Skeletal muscle cell (primary cell): ENCODE measurements at regions not wholly inside any gene's neighbourhood (a gene's known extent, or its start where the extent isn't known, plus 50 kb on each side); places are given as distances from the start of the nearest gene placed in this dataset.

Experiments
- DNase-seq: peaks from one replicate; pipeline ENCODE4 v3.0.0-alpha.2; 2010; ENCODE audit warnings: low read depth
- H3K4me3 ChIP-seq: 2 replicates; pipeline ENCODE4 v1.5.1; 2011; ENCODE audit warnings: low read depth, mild to moderate bottlenecking, control low read depth, low read length, moderate library complexity

DNA sequence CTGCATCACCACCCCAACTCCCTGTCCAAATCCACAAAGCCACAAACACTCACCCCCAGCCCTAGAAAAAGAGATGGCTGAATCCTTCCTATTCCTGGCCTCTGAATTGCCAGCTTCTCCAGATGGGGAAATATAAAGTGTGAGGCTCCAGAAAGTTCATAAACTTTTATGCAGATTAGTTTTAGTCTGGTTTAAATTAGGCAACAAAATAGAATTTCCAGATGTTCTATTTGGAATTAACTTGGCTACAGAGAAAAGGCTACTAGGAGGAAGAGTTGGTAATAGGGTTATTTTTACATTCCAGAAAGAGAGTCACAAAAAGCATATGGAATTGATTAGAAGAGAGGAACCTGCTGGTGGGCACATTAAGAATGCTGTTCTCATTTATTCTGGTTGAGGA is 56.0 kb downstream of the EN1 start:
- no peak overlapping the region for H3K4me3 ChIP-seq
- DNase-seq, result no peak

DNA sequence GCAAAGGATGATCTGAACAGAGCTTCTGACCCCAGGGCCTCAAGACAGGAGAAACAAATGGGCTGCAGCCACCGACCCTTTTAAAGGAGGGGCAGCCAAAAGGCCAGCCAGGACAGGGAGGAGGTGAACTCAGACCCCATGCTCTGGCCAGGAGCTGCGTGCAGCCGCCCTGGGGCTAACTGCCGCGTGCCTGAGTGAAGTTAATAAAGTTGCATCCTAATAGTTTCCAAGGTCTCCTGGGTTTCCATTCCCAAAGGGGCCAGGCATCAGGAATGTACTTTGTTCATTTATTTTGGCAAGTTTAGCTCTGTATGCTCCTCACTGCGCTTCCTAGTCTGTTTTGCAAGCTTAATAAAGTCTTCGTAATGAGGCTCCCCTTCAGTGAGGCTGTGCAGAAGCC is 60.7 kb downstream of the EN1 start:
- no peak for DNase-seq
- no peak overlapping the region for H3K4me3 ChIP-seq

DNA sequence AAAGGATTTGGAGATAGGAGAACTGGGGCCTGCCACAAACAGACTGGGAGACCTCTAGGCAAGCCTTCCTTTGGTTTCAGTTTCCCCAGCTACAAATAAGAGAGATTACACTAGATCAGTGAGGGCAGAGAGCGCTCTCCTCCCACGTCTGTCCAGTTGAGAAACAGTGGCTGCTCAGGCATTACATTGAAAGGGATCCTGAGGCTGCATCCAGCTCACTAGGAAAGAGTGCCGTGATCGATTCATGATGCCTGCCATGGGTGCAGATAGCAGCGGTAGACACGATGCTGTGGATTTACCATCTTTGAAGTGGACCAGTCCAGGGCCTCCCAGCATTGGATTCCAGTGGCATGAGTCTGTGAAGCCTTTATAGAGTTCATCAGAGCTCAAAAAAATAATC is 62.6 kb downstream of the EN1 start:
- H3K4me3 ChIP-seq, result no peak overlapping the region
- no peak for DNase-seq

DNA sequence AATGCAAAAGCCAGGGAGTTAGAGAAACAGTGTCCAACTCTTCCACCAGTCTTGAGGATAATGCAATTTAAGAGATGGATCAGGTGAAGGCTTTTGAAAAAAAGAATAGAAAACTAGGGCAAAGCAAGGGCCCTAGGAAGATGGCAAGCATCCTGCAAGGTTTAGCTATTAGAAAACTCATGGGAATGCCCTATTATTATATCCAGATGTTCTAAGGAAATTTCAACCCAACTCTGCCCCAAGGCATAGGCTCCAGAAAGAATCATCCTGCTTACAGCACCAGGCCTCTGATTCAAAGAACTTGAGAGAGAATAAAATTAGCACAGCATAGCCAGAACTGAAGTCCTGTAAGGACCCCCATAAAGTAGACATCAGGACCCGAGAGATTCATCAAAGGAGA is 68.1 kb downstream of the EN1 start:
- DNase-seq, result no peak
- H3K4me3 ChIP-seq, result no peak overlapping the region

DNA sequence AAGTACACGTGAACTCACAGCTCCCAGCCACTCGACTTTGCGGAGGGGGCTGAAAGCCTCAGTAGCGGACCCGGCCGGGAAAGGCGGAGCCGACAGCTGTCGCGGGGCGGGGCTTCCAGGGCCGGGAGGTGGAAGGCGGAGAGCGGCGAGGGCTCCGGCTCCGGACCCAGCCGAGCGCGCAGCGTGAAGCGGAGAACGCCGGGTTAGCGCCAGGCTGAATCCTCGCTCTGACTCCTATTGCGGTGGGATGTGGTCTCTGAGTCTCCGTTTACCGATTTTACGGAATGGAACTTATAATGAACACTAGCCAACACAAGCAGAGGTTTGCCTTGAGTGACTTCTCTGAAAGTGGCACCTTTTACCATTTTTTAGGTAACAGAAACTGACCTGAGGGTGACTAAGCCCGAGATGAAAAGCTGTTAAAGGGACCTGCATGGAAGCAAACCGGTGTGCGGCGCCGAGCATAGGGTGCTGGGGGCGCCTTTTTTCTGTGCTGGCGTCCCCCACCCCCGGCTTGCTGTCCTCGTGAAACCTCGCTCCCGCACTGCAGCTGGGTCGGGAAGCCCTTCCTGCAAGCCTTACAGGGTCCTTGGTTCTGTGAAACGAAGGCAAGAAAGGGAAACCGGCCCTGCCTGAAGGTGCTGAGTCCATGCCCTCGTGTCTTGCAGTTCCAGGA is 72.9 kb downstream of the EN1 start:
- no peak for DNase-seq
- peak overlapping the region; percentile 55 for H3K4me3 ChIP-seq

DNA sequence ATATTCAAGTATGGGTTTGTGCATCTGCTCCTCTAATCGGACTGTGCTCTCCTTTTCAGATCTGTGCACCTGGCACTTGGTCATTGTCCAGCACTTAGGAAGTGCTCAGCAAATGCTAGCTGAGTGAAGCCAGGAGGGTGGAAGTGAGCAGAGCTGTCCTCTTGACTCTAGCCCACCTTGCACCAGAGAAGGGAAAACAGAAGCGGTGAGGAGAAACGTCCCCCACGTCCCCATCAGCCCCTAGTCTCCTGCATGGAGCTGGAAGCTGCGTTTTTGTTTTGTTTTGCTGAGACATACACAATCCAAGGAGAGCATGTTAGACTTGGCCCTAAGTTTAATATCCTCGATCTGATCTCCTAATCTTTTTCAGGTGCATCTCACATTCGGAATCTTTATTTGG is 73.6 kb downstream of the EN1 start:
- no peak for DNase-seq
- no peak overlapping the region for H3K4me3 ChIP-seq

DNA sequence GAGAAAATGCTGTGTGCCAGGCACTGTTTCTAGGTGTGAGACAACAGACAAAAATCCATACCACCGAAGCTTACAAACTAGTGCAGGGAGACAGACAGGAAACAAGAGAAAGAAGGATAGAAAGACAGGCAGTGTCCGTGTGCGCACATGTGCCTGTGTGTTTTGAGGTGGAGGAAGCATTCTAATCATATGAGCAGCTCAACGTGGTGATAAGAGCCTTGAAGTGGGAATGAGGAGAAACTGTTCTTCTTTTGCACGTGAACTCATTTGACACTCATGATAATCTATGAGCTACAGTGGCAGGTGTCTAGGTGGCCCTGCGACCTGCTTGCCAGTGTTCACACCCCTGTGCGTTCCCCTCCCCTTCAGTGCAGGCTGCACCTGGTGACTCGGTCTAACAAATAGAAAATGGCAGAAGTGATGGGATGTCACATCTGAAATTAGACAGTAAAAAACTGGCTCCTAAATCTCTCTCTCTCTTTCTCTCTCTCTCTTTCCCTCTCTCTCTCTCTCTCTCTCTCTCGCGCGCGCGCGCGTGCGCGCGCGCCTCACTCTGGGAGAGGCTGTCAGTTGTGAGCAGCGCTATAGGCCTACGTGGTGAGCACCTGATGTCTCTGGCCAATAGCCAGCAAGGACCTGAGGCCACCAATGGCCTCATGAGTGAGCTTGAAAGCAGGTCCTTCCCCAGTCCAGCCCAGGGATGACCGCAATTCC is 74.8 kb downstream of the EN1 start:
- DNase-seq, result no peak

DNA sequence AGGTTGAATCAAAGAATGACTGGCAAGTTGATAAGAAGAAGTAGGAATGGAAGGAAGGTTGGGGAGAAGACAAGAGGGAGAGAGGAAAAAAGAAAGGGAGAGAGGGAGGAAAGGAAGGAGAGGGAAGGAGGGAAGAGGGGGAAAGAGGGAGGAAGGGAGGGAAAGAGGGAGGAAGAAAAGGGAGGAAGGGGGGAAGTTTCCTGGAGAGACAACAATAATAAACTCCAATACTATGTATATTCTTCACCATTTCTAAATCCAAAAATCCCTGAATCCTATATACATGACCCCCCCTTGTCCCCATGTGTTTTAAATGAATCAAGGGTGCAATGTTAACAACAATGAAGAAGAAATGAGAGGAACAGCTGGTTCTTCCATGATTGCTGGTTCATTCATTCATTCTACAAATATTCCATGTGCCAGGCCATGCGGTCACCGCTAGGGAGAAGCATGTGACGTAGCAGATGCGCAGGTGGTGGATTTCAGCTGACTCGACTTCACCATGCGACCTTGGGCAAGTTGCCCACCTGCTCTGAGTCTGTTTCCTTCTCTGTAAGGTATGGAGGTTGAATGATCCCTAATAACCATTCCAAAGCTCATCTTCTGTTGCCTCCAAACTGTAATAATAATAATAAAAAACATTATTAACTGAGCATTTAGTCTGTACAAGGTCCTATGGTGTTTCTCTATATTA is 77.6 kb downstream of the EN1 start:
- no peak overlapping the region for H3K4me3 ChIP-seq
- DNase-seq, result no peak

More for the DNA sequence above, 74.8 kb downstream of the EN1 start:
- H3K4me3 ChIP-seq, result no peak overlapping the region

DNA sequence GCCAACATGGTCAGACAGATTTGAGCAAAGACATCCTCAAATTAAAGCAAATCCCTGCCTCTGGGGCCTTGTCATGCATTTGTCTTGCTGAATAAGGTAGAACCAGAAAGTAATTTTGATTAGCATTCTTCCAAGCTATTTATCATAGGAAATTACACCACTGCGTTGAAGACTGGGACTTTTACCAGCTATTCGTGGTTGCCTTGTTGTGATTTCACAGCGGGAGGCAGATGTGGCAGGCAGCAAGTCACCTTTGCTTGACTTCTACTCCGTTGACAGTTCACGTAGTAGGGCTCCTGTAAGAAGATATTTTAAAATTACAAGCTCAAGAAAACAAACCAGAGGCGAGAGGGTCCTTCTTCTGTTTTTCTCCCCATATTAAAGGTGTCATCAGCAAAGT is 80.6 kb downstream of the EN1 start:
- no peak for DNase-seq
- no peak overlapping the region for H3K4me3 ChIP-seq

DNA sequence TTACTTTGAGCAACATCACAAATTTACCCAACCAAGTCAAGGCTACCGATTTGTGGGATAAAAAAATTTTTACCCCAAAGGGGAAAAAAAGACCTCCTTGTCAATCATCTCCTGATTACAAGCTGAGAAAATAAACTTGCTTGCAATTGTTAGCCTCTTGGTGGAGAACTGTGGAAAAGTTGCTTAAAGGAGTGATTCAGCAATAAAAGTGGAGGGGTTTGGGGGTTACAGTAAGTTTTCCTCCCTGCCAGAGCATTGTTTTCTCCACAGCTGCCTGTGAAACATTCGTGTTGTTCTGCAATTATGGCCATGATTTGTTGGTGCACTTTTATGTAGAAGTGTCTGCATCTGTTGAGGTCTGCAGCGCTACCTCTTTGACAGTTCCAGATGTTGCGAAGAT is 82.6 kb downstream of the EN1 start:
- DNase-seq, result no peak
- H3K4me3 ChIP-seq, result no peak overlapping the region

DNA sequence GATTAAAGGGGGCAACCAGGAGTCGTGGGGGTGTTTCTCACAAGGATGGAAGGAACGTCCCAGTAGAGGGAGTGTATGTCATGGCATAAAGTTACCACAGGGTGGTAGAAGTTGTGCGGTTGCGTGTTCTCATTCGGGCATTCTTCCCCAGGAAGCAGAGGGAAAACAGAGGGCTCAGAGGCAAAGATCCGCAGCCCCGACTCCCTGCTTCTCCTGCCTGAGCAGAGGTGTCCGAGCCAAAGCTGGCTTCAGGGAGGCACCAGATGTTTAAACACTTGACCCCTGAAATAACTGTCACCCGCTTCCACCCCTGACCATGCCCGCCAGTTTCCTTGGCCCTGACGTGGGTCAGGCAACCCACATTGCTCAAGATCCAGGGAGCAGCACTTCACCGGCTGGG is 83.7 kb downstream of the EN1 start:
- no peak overlapping the region for H3K4me3 ChIP-seq
- DNase-seq, result no peak

DNA sequence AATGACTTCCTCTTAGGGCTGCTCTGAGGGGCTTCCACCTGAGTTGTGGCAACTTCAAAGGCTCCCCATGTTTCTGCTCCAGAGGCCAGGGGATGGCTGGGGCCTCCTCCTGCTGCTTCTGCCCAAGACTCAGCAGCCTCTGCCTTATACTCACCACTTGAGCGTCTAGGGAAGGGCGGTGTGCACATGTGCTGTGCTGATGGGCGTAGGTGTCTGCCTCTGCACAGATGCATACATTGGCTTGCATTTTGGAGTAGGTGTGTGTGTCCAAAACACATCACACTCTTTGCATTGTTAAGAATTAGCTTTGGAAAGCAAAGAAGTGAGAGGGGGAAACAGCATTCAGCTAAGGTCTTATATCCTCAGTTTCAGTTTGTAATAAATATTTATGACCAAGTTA is 85.2 kb downstream of the EN1 start:
- DNase-seq, result no peak
- no peak overlapping the region for H3K4me3 ChIP-seq

DNA sequence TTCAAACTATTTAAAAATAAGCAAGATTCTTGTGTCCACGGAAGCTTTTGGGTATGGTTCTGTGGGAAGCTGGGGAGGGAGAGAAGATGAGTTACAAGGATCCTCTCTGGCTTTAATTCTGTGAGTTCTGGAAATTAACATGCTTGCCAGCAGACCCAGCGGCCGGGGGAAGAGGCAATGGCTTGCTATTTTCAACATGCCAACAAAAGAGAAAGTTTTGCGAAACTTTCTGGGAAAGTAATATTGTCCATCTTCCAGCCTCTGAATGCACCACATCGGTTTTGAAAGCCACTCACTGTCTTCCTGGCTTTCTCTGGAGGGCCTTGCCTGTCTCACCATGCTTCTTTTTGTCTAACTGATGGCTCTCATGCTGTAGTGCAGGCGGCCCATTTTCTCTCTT is 85.7 kb downstream of the EN1 start:
- no peak overlapping the region for H3K4me3 ChIP-seq
- DNase-seq, result no peak

DNA sequence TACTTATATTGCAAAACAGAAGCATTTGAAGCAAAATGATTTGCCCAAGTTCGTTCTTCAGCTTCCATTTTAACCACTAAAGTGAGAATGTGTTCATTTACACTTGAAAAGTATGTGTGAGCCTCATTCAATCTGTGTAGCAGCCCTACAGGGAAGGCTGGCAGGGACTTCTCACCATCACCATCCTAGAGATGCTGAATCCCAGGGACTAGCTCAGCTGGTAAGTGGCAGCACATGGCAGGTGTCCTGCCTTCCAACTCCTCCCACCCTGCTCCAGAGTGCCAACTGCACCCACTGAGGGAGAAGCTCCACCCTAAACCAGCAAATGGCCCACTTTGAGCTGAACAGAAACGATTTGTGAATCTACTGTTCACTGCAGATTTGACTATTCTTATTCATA is 91.5 kb downstream of the EN1 start:
- DNase-seq, result no peak
- no peak overlapping the region for H3K4me3 ChIP-seq

DNA sequence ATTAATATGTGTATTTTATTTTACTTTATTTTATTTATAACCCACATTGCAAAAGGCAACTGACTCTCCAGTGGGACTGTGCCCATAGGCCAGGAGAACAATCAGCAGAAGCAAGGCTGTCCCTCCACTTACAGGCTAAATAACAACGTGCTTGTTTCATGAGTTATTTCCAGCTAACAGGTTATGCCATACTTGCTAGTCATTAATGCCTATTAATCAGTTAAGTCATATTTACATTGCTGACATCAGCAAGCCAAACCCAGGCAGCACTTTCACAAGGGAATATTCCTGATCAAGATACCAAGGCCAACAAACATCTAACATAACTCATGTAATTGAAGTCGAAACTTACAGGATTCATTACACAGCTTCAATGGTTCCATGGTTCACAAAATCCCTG is 92.1 kb downstream of the EN1 start:
- no peak overlapping the region for H3K4me3 ChIP-seq
- no peak for DNase-seq

DNA sequence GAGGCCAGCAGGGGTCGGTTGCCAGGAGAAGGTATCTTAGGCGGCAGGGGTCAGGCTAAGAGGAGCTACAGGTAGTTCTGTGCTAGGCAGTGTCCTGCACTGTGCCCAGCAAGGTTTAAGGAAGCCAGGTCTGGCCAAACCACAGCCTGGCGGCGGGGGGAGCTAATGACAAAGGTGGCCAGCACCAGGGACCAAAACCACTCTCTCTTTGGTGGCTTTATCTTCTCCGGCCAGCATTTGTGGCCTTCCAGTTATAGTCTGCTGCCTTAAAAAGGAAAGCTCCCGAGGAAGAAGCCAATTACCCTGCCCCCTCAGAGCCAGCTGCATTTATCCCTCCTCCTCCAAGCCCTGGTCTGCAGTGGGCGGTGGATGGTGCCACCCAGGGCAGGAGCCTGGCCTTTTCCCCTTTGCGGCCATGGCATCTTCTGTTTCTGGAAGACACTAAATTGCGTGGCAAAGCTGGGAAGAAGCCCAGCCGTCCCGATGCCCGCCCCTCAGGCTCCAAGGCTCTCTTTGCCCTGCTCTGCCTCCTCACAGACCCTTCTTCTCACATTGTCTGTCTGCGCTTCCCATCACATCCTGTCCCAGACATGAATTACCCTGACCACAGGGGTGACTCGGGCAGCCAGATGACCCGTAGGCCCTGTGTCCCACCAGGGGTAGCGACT is 94.6 kb downstream of the EN1 start:
- H3K4me3 ChIP-seq, result no peak overlapping the region

DNA sequence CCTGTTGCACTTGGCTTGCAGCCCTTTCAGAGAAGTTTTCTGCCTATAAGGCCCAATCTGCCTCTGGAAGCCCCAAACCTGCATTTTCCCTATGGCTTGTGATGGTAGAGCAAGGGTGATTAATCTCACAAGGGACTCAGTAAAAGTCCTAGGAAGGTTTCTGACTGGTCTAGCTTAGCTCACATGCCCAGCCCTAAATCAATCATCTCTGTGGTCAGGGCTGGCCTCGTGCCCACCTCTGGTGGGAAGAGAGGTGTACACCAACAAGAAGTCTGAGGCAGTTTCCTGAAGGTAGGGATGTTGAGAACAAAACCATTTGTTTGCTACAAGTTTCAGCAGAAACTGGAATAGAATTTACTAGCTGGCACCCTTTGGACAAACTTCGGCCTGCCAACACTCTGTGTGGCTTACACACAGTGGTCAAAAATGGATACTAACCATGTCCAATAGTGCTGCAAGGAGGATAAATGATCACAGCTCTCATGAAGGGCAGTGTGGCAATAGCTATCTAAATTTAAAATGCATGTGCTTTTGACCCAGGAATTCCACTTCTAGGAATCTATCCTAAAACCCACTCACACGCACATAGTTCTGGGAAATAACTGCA is 96.4 kb downstream of the EN1 start:
- no peak for DNase-seq
- H3K4me3 ChIP-seq, result no peak overlapping the region

More for the DNA sequence above, 94.6 kb downstream of the EN1 start:
- DNase-seq, result no peak

DNA sequence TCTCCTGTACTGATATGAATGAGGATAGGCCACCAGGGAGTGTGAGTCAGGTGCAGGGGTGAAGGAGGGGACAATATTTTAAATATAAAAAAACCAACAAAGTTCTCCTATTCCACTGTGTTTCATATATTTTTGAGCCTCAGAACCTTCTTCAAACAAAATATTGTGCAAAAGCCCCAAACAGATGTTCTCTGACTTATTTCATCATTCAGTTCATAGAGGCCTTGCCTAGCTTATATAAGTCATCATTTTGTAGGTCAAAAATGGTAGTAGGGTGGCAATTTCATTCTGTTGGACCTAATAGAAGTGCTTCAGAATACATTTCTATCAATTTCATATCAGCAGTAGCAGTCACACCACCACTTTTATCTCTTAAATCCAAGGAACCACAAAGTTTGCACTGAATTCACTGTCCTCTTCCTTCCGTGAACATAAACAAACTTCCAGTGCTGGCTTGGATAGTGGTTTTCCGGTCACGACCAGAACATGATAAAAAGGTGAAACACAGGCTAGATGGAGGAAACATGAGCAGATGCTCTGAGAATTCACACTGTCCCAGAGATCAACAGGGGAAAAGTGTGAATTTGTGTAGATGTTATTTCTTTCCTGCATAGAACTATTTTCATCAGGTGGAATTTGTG is 99.1 kb downstream of the EN1 start:
- H3K4me3 ChIP-seq, result no peak overlapping the region
- no peak for DNase-seq

DNA sequence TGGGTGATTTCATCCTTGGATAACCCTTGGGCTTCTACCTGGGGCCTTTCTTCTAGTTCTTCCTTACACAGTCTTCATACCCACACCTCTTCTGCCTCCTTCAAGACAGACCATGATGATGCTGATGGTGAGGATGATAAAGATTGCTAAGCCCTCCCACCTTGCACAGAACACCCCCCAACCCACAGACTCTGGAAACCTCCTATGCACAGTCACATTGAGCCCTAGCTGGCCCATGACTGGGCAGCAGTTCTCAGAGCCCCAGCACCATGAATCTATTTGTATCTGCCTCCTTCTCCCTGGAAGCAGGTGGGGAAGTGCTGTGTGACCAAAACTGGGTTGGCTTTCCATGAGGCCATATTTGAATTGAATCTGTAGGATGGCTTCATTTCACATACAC is 99.8 kb downstream of the EN1 start:
- no peak for DNase-seq
- no peak overlapping the region for H3K4me3 ChIP-seq

DNA sequence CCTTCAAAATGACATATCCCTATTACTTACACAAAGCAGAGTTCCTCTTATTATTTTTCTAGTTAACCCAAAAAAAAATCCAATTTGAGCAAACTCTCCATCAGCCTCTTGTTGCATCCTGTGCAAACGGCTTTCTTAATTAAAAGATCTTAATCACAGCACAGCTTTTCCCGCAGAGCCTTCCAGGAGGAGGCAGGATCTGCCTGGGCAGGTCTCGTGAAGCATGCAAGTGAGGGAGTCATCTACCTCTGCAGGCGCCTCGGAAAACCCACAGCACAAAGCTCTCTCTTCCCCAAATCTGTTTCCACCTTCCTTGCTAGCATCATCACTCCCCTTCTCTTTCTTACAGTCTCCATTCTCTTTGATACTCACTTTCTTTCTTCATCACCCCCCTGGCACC is 100.4 kb downstream of the EN1 start:
- no peak for DNase-seq
- no peak overlapping the region for H3K4me3 ChIP-seq
